Tibial nerve (tissue), 3 donors: ENCODE measurements at regions not wholly inside any gene's neighbourhood (a gene's known extent, or its start where the extent isn't known, plus 50 kb on each side); places are given as distances from the start of the nearest gene placed in this dataset.

ENCODE experiments used
- CTCF ChIP-seq, 5 experiments: fragments of 200-600 bp in 3 of 5; fragments of 450-650 bp in 2 of 5; sonication (generic) in 3 of 5; IDR thresholded peaks; one replicate each; pipeline ENCODE4 v1.5.1; 2016 to 2019; ENCODE audit warnings: antibody characterized with exemption in 5 of 5, mild to moderate bottlenecking in 3 of 5, moderate library complexity in 2 of 5
- POLR2A ChIP-seq, 2 donors: fragments of 450-650 bp; IDR thresholded peaks; one replicate each; pipeline ENCODE4 v1.6.1; 2017; ENCODE audit warnings: antibody characterized with exemption in 2 of 2, mild to moderate bottlenecking in 2 of 2, moderate library complexity in 2 of 2

DNA sequence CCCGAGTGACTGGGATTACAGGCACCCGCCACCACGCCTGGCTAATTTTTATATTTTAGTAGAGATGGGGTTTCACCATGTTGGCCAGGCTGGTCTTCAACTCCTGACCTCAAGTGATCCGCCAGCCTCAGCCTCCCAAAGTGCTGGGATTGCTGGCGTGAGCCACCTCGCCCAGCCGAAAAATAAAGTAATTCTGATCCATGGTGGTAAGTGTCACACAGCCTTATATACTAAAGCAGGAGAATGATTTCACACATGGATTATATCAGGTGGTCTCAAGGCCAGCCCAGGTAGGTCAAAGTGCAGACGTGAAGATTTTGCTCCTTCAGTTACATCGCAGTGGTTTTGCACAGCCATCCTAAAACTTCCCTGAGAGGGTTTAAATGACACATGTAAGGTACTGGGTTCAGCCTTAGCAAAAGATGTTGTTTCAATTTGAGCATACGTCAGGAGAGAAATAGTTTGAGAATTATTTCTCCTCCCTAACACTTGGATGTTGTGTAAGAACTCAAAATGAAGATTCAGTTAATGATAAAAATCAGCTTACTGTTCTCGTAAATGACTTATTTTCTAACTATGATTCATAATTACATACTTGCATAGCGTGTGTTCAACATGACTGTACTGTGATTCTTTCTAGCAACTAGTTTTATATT, 93.0 kb upstream of the SLC39A10 start:
- TF ChIP-seq CTCF (IDR thresholded peaks at IDR 0.05): no peak
- TF ChIP-seq POLR2A (IDR thresholded peaks at IDR 0.05): no peak
